A549 (cell line): ENCODE measurements at regions not wholly inside any gene's neighbourhood (a gene's known extent, or its start where the extent isn't known, plus 50 kb on each side); places are given as distances from the start of the nearest gene placed in this dataset.

Experiments
- RAD21 ChIP-seq, 2 experiments: fragments of >200 bp in 1 of 2; sonication (Bioruptor Twin) in 1 of 2; formaldehyde crosslinking in 1 of 2; IDR thresholded peaks in 1 of 2; conservative IDR thresholded peaks in 1 of 2; 2 replicates in 1 of 2; 3 replicates in 1 of 2; pipeline ENCODE4 v1.6.1; 2012 to 2018; ENCODE audit warnings: inconsistent platforms in 1 of 2
- TF ChIP-seq, protein P1 (sequence below): fragments of >200 bp; sonication (Bioruptor Twin); formaldehyde crosslinking; IDR thresholded peaks from 3 replicates; pipeline ENCODE4 v1.5.1; 2016
- TF ChIP-seq, protein P2 (sequence below): IDR thresholded peaks from 2 replicates; pipeline ENCODE4 v1.6.1; 2012
- TF ChIP-seq, protein P3 (sequence below): fragments of 450-650 bp; IDR thresholded peaks from 2 replicates; pipeline ENCODE4 v1.6.1; 2014; ENCODE audit warnings: antibody characterized with exemption

DNA sequence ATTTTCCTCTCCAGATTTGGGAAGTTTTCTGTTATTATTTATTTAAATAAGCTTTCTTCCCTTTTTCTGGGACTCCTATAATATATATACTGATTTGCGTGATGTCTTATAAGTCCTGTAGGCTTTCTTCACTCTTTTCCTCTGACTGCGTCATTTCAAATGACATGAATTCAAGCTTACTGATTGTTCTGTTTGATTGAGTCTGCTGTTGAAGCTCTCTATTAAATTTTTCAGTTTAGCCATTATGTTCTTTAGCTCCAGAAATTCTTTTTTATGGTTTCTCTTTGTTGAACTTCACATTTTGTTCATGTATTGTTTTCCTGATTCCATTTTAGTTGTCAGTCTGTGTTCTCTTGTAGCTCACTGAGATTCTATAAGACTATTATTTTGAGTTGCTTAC is 135.8 kb upstream of the PRR23C start:
- TF ChIP-seq RAD21 (conservative IDR thresholded peaks at IDR 0.05 in 1 of 2, IDR thresholded peaks at IDR 0.05 in 1 of 2): no peak
- TF ChIP-seq, protein P1, sequence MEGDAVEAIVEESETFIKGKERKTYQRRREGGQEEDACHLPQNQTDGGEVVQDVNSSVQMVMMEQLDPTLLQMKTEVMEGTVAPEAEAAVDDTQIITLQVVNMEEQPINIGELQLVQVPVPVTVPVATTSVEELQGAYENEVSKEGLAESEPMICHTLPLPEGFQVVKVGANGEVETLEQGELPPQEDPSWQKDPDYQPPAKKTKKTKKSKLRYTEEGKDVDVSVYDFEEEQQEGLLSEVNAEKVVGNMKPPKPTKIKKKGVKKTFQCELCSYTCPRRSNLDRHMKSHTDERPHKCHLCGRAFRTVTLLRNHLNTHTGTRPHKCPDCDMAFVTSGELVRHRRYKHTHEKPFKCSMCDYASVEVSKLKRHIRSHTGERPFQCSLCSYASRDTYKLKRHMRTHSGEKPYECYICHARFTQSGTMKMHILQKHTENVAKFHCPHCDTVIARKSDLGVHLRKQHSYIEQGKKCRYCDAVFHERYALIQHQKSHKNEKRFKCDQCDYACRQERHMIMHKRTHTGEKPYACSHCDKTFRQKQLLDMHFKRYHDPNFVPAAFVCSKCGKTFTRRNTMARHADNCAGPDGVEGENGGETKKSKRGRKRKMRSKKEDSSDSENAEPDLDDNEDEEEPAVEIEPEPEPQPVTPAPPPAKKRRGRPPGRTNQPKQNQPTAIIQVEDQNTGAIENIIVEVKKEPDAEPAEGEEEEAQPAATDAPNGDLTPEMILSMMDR: no peak
- TF ChIP-seq, protein P2, sequence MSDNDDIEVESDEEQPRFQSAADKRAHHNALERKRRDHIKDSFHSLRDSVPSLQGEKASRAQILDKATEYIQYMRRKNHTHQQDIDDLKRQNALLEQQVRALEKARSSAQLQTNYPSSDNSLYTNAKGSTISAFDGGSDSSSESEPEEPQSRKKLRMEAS: no peak
- TF ChIP-seq, protein P3, sequence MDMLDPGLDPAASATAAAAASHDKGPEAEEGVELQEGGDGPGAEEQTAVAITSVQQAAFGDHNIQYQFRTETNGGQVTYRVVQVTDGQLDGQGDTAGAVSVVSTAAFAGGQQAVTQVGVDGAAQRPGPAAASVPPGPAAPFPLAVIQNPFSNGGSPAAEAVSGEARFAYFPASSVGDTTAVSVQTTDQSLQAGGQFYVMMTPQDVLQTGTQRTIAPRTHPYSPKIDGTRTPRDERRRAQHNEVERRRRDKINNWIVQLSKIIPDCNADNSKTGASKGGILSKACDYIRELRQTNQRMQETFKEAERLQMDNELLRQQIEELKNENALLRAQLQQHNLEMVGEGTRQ: no peak
